ENCODE measurements at regions not wholly inside any gene's neighbourhood (a gene's known extent, or its start where the extent isn't known, plus 50 kb on each side); places are given as distances from the start of the nearest gene placed in this dataset.

DNA sequence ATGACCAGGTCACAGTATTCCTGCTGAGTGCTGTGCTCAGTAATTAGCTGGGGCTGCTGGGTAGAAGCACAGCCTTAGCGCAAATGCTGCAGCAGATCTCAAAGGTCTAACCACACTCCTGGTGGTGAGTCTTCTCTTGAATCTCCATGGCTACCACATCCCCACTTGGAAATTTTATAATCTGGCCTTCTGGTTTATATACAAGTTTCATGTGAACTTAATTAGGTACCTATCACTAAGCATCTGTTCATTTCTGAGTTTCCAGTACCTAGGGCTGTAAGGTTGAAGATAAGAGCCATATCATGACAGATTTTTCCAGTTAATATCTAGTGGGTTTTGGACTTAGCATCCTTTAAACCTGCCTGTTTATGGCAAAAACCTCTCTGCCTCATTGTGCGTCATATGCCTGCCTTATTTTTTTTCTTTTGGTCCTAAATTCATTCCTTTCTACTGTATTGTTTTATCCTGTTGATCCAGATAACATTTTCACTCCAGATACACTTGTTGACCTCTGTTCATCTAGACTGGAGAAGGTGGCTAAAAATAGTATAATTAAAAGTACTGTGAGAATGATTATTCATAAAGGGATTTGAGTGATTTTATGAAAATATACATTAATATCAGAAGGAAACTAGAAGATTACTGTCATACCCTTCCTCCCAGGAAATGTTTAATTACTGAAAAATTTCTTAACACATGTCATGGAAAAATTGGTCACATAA, 168.4 kb upstream of the THUMPD2 start (continued):
- TF ChIP-seq CHD7 (IDR thresholded peaks at IDR 0.05; ENCODE audit: insufficient replicate concordance, low read length) (no peak), SAP30 (IDR thresholded peaks at IDR 0.05; ENCODE audit: insufficient read depth, insufficient replicate concordance, low read length) (no peak), TAF1 (IDR thresholded peaks at IDR 0.05; ENCODE audit: low read depth, low read length) (no peak), HDAC2 (IDR thresholded peaks at IDR 0.05; ENCODE audit: borderline replicate concordance in 1 of 2, low read depth in 2 of 2, low read length in 2 of 2) (no peak), E2F6 (IDR thresholded peaks at IDR 0.05) (no peak)
- TF ChIP-seq, protein P1, sequence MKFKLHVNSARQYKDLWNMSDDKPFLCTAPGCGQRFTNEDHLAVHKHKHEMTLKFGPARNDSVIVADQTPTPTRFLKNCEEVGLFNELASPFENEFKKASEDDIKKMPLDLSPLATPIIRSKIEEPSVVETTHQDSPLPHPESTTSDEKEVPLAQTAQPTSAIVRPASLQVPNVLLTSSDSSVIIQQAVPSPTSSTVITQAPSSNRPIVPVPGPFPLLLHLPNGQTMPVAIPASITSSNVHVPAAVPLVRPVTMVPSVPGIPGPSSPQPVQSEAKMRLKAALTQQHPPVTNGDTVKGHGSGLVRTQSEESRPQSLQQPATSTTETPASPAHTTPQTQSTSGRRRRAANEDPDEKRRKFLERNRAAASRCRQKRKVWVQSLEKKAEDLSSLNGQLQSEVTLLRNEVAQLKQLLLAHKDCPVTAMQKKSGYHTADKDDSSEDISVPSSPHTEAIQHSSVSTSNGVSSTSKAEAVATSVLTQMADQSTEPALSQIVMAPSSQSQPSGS (IDR thresholded peaks at IDR 0.05; ENCODE audit: low read length) = no peak

All from H1 (cell line).